ENCODE measurements at regions not wholly inside any gene's neighbourhood (a gene's known extent, or its start where the extent isn't known, plus 50 kb on each side); places are given as distances from the start of the nearest gene placed in this dataset.
"Not testable (repeated sequence)": the region's sequence is repeated elsewhere in the genome, so short reads cannot be mapped to it uniquely, and the experiment has no call there.

DNA sequence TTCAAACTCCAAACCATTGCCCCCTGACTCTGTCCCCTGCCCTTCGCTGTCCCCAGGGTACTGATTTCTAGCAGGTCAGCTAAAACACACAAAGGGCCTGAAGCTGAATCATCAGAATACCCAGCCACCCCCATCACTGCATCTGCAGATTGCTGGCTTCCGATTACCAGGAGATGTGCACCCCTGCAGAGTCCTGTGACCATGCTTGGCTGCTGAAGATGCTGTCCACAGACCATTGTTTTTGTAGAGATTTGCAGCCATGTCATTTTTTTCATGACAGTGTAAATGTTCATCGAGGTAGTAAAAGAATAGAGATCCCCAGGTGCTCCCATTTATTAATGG is 463.3 kb downstream of the STK39 start:
- TF ChIP-seq CTCF (conservative IDR thresholded peaks at IDR 0.05) = no peak
- H3K27ac ChIP-seq = no peak overlapping the region

DNA sequence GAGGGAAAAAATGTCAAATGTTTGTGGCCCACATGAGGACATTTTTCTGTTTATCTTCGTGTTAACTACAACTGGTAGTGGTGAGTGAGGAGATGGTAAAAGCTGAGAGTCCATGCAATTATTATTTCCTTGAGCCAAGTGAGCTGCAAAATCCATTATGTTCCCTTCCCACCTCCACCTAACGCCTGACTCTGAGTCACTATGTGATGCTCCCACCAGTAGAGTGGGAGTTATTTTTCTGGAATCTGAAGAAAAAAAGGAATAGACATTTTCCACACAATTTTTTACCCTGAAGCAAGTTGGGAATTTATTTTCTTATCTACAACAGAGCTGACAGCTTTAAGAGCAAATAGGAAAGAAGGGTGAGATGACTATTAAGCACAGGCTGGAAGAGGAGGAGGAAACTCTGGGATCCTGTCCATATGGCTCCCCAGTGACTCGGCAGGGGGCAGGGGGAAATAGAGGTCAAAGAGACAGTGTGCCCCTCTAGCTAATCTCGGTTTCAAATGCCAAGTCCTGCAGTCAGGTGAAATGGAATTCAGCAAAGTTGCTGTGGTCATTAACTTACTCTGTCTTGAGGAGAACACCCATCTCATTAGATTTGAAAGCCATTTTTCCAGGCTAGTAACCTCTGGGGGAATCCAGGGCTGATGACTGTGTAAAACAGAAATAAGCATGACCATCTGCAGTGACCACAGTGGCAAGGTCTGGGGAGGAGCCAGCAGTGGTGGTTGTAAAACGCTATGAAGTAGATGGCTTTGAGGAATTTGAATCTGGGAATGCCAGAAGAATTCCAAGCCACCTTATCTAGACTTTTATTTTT is 463.9 kb downstream of the STK39 start:
- TF ChIP-seq CTCF (conservative IDR thresholded peaks at IDR 0.05) = no peak
- no peak overlapping the region for H3K27ac ChIP-seq

- not testable (repeated sequence) for H3K27ac ChIP-seq
Observed at GRCh38 chr2:167781629-167782028, 465.8 kb downstream of the STK39 start.

DNA sequence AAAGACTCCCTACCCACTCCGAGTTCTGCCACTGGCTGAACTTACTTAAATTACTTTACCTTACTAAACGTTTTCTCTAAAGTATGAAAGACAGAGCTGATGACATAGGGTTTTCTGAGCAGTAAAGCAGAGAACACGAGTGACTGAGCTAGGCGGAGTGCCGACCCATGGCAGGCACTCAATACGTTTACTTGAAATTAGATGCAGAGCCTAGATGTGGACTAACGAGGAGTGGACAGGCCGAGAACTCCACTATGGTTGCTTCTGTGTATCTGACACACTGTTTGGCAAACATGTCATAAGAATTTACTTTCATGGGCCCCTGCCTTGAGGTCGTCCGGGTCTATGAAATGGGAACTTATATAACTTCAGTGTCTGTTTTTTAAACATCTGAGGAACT is 471.0 kb downstream of the STK39 start:
- peak overlapping the region; percentile 24; the same call in 1 of the 2 replicates for H3K27ac ChIP-seq
- TF ChIP-seq CTCF (conservative IDR thresholded peaks at IDR 0.05) = no peak

DNA sequence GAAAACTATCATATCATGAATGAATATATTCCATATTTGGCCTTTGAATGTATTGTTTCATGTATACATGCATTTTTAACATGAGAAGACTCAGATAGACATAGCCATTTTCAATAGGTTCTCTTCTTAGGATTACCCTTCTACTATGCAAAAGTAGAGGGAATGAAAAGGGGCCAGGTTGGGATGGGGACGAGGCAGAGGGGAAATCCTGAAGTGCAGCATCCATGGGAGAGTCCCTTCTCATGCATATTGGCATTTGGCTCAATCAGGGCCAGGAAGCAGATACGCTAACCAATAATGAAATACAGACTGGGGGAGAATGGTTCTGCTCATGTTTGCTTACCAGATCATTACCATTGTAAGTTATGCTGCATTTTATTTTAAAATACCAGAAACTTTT is 475.8 kb downstream of the STK39 start:
- H3K27ac ChIP-seq = no peak overlapping the region
- TF ChIP-seq CTCF (conservative IDR thresholded peaks at IDR 0.05) = no peak

DNA sequence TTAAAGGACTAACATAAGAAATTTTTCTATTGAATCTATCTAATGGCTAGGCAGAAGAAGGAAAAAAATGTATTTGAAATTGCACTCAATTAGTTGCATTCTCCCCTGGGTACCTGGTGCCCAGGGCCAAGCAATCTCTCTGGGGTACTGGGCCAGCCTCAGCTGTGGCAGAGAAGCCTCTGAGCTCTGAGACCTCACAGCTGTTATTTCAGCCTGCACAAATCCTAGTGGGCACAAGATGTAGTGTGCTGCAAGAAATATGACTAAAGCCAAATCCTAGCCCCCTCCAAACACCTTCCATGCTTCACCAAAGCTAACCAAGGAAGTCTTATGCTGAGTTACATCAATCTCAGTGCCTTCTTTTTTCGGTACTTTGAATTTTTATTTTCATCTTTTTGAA is 478.4 kb downstream of the STK39 start:
- no peak overlapping the region for H3K27ac ChIP-seq
- TF ChIP-seq CTCF (conservative IDR thresholded peaks at IDR 0.05) = no peak

- no peak overlapping the region for H3K27ac ChIP-seq
- no peak for TF ChIP-seq CTCF (conservative IDR thresholded peaks at IDR 0.05)
Observed at GRCh38 chr2:167767830-167768229, 479.6 kb downstream of the STK39 start.

- no peak for TF ChIP-seq CTCF (conservative IDR thresholded peaks at IDR 0.05)
- no peak overlapping the region for H3K27ac ChIP-seq
Observed at GRCh38 chr2:167764772-167765341, 482.5 kb downstream of the STK39 start.

All from VCaP (cell line).